ENCODE measurements at regions not wholly inside any gene's neighbourhood (a gene's known extent, or its start where the extent isn't known, plus 50 kb on each side); places are given as distances from the start of the nearest gene placed in this dataset.

- no peak overlapping the region for H3K27ac Mint-ChIP-seq (ENCODE audit: unreplicated experiment)
- peaks cover 4% of the 10 kb centered on the region for H3K4me1 Mint-ChIP-seq (ENCODE audit: unreplicated experiment)
- H3K9me3 Mint-ChIP-seq (ENCODE audit: unreplicated experiment): no peaks in the 10 kb centered on the region
- no peak for DNase-seq (ENCODE audit: low spot score)
- H3K4me3 Mint-ChIP-seq (ENCODE audit: unreplicated experiment): no peak overlapping the region
- H3K27me3 Mint-ChIP-seq (ENCODE audit: unreplicated experiment): no peaks in the 10 kb centered on the region
- no peak for TF ChIP-seq CTCF (IDR thresholded peaks at IDR 0.05; ENCODE audit: unreplicated experiment)
- H3K36me3 Mint-ChIP-seq (ENCODE audit: low read depth, unreplicated experiment): no peaks in the 10 kb centered on the region
Observed at GRCh38 chr7:17121671-17122070, 176.8 kb upstream of the AHR start.

- DNase-seq (ENCODE audit: low spot score): no peak
- Mint-ChIP-seq H3K27ac (ENCODE audit: unreplicated experiment) (no peak overlapping the region), H3K9me3 (ENCODE audit: unreplicated experiment) (no peaks in the 10 kb centered on the region), H3K27me3 (ENCODE audit: unreplicated experiment) (peaks cover 1% of the 10 kb centered on the region), H3K4me3 (ENCODE audit: unreplicated experiment) (no peak overlapping the region), H3K36me3 (ENCODE audit: low read depth, unreplicated experiment) (no peaks in the 10 kb centered on the region), H3K4me1 (ENCODE audit: unreplicated experiment) (peaks cover 4% of the 10 kb centered on the region)
- no peak for TF ChIP-seq CTCF (IDR thresholded peaks at IDR 0.05; ENCODE audit: unreplicated experiment)
Observed at GRCh38 chr7:17123020-17123419, 175.4 kb upstream of the AHR start.

GRCh38 chr7:17126413-17127268 lies 171.8 kb upstream of the AHR start:
- Mint-ChIP-seq H3K27me3 (ENCODE audit: unreplicated experiment) (peaks cover 3% of the 10 kb centered on the region), H3K9me3 (ENCODE audit: unreplicated experiment) (no peaks in the 10 kb centered on the region), H3K27ac (ENCODE audit: unreplicated experiment) (no peak overlapping the region), H3K4me1 (ENCODE audit: unreplicated experiment) (peaks cover 23% of the 10 kb centered on the region), H3K36me3 (ENCODE audit: low read depth, unreplicated experiment) (no peaks in the 10 kb centered on the region), H3K4me3 (ENCODE audit: unreplicated experiment) (no peak overlapping the region)
- no peak for DNase-seq (ENCODE audit: low spot score)
- no peak for TF ChIP-seq CTCF (IDR thresholded peaks at IDR 0.05; ENCODE audit: unreplicated experiment)

- Mint-ChIP-seq H3K27me3 (ENCODE audit: unreplicated experiment) (peaks cover 3% of the 10 kb centered on the region), H3K4me1 (ENCODE audit: unreplicated experiment) (peaks cover 19% of the 10 kb centered on the region), H3K36me3 (ENCODE audit: low read depth, unreplicated experiment) (no peaks in the 10 kb centered on the region), H3K9me3 (ENCODE audit: unreplicated experiment) (no peaks in the 10 kb centered on the region), H3K27ac (ENCODE audit: unreplicated experiment) (no peak overlapping the region), H3K4me3 (ENCODE audit: unreplicated experiment) (no peak overlapping the region)
- DNase-seq (ENCODE audit: low spot score): no peak
- TF ChIP-seq CTCF (IDR thresholded peaks at IDR 0.05; ENCODE audit: unreplicated experiment): no peak
Observed at GRCh38 chr7:17129218-17129617, 169.2 kb upstream of the AHR start.

- peak; percentile 4 for DNase-seq (ENCODE audit: low spot score)
- no peak for TF ChIP-seq CTCF (IDR thresholded peaks at IDR 0.05; ENCODE audit: unreplicated experiment)
- Mint-ChIP-seq H3K36me3 (ENCODE audit: low read depth, unreplicated experiment) (no peaks in the 10 kb centered on the region), H3K27ac (ENCODE audit: unreplicated experiment) (peak overlapping the region; percentile 96), H3K9me3 (ENCODE audit: unreplicated experiment) (no peaks in the 10 kb centered on the region), H3K27me3 (ENCODE audit: unreplicated experiment) (peaks cover 3% of the 10 kb centered on the region), H3K4me1 (ENCODE audit: unreplicated experiment) (peaks cover 19% of the 10 kb centered on the region), H3K4me3 (ENCODE audit: unreplicated experiment) (no peak overlapping the region)
Observed at GRCh38 chr7:17130281-17131059, 168.0 kb upstream of the AHR start.
